PFSK-1 (cell line): ENCODE measurements at regions not wholly inside any gene's neighbourhood (a gene's known extent, or its start where the extent isn't known, plus 50 kb on each side); places are given as distances from the start of the nearest gene placed in this dataset.

ENCODE experiments used
- FOXP2 ChIP-seq: optimal IDR thresholded peaks from 2 replicates; pipeline ENCODE3; 2011; ENCODE audit warnings: borderline replicate concordance, control low read depth, inconsistent platforms; ENCODE audit not compliant: insufficient read depth; ENCODE audit errors: extremely low read length, extremely low read depth
- POLR2AphosphoS5 ChIP-seq: IDR thresholded peaks from 2 replicates; pipeline ENCODE4 v1.6.1; 2012; ENCODE audit warnings: low read depth, mild to moderate bottlenecking, control low read depth, low read length, moderate library complexity
- REST ChIP-seq, 2 experiments: IDR thresholded peaks; 2 replicates each; pipeline versions ENCODE4 v1.6.1 to v1.8.0; 2011 to 2012; ENCODE audit warnings: low read depth in 2 of 2, low read length in 2 of 2, control low read depth in 1 of 2, inconsistent platforms in 1 of 2, mild to moderate bottlenecking in 1 of 2, moderate library complexity in 1 of 2; ENCODE audit not compliant: insufficient read depth in 1 of 2
- SIN3A ChIP-seq: IDR thresholded peaks from 2 replicates; pipeline ENCODE4 v1.6.1; 2012; ENCODE audit warnings: mild to moderate bottlenecking, low read length, moderate library complexity, borderline replicate concordance; ENCODE audit not compliant: insufficient read depth
- TAF1 ChIP-seq: IDR thresholded peaks from 2 replicates; pipeline ENCODE4 v1.6.1; 2012; ENCODE audit warnings: low read length, control low read depth, borderline replicate concordance; ENCODE audit not compliant: insufficient read depth

- TF ChIP-seq REST (IDR thresholded peaks at IDR 0.05; ENCODE audit: insufficient read depth in 1 of 2, low read depth in 2 of 2, low read length in 2 of 2), result no peak
- TF ChIP-seq SIN3A, result no peak
- TF ChIP-seq FOXP2, result no peak
- no peak for TF ChIP-seq TAF1
- TF ChIP-seq POLR2AphosphoS5, result no peak
Measured at GRCh38 chr9:13330396-13331004, 51.0 kb upstream of the MPDZ start.
